ENCODE measurements at regions not wholly inside any gene's neighbourhood (a gene's known extent, or its start where the extent isn't known, plus 50 kb on each side); places are given as distances from the start of the nearest gene placed in this dataset.

GRCh38 chr15:46297766-46298165 is 662.9 kb downstream of the SQOR start:
- H3K4me3 Mint-ChIP-seq = no peak overlapping the region
- no peaks in the 10 kb centered on the region for H3K36me3 Mint-ChIP-seq (ENCODE audit: low read depth)
- H3K4me1 Mint-ChIP-seq (ENCODE audit: low read depth) = no peaks in the 10 kb centered on the region
- no peaks in the 10 kb centered on the region for H3K27me3 Mint-ChIP-seq
- no peak overlapping the region for H3K27ac Mint-ChIP-seq
- H3K9me3 Mint-ChIP-seq = no peaks in the 10 kb centered on the region
- intact Hi-C loops (cut with micrococcal nuclease) = no loop called here

- Mint-ChIP-seq H3K9me3 (no peaks in the 10 kb centered on the region), H3K36me3 (ENCODE audit: low read depth) (no peaks in the 10 kb centered on the region), H3K27ac (no peak overlapping the region), H3K27me3 (no peaks in the 10 kb centered on the region), H3K4me1 (ENCODE audit: low read depth) (no peaks in the 10 kb centered on the region), H3K4me3 (no peak overlapping the region)
- intact Hi-C loops (cut with micrococcal nuclease) = no loop called here
Observed at GRCh38 chr15:46300716-46301115, 665.9 kb downstream of the SQOR start.

- Mint-ChIP-seq H3K4me3 (no peak overlapping the region), H3K4me1 (ENCODE audit: low read depth) (no peaks in the 10 kb centered on the region), H3K9me3 (no peaks in the 10 kb centered on the region)
Observed at GRCh38 chr15:46301291-46301690, 666.5 kb downstream of the SQOR start.

GRCh38 chr15:46301826-46302225 is 667.0 kb downstream of the SQOR start:
- Mint-ChIP-seq H3K4me3 (no peak overlapping the region), H3K36me3 (ENCODE audit: low read depth) (no peaks in the 10 kb centered on the region), H3K27ac (no peak overlapping the region), H3K4me1 (ENCODE audit: low read depth) (no peaks in the 10 kb centered on the region), H3K9me3 (no peaks in the 10 kb centered on the region), H3K27me3 (no peaks in the 10 kb centered on the region)
- intact Hi-C loops (cut with micrococcal nuclease) = no loop called here

More at GRCh38 chr15:46301291-46301690, 666.5 kb downstream of the SQOR start:
- no peaks in the 10 kb centered on the region for H3K27me3 Mint-ChIP-seq
- H3K27ac Mint-ChIP-seq = no peak overlapping the region
- intact Hi-C loops (cut with micrococcal nuclease) = no loop called here
- H3K36me3 Mint-ChIP-seq (ENCODE audit: low read depth) = no peaks in the 10 kb centered on the region

- intact Hi-C loops (cut with micrococcal nuclease) = no loop called here
- no peaks in the 10 kb centered on the region for H3K4me1 Mint-ChIP-seq (ENCODE audit: low read depth)
- H3K4me3 Mint-ChIP-seq = no peak overlapping the region
- no peaks in the 10 kb centered on the region for H3K27me3 Mint-ChIP-seq
- H3K36me3 Mint-ChIP-seq (ENCODE audit: low read depth) = no peaks in the 10 kb centered on the region
- no peaks in the 10 kb centered on the region for H3K9me3 Mint-ChIP-seq
- no peak overlapping the region for H3K27ac Mint-ChIP-seq
Observed at GRCh38 chr15:46304321-46304720, 669.5 kb downstream of the SQOR start.

- H3K27ac Mint-ChIP-seq = no peak overlapping the region
- intact Hi-C loops (cut with micrococcal nuclease) = no loop called here
Observed at GRCh38 chr15:46307746-46308145, 672.9 kb downstream of the SQOR start.

GRCh38 chr15:46309914-46310313 is 675.1 kb downstream of the SQOR start:
- Mint-ChIP-seq H3K4me1 (ENCODE audit: low read depth) (no peaks in the 10 kb centered on the region), H3K27ac (no peak overlapping the region), H3K27me3 (no peaks in the 10 kb centered on the region), H3K36me3 (ENCODE audit: low read depth) (no peaks in the 10 kb centered on the region), H3K4me3 (no peak overlapping the region), H3K9me3 (no peaks in the 10 kb centered on the region)
- intact Hi-C loops (cut with micrococcal nuclease) = loop anchor here (5.0 to 10.0 kb wide), 3 partner anchors 598 to 1977 kb away; no protein-coding TSS in a partner anchor

More at GRCh38 chr15:46307746-46308145, 672.9 kb downstream of the SQOR start:
- Mint-ChIP-seq H3K36me3 (ENCODE audit: low read depth) (no peaks in the 10 kb centered on the region), H3K27me3 (no peaks in the 10 kb centered on the region), H3K4me3 (no peak overlapping the region), H3K4me1 (ENCODE audit: low read depth) (no peaks in the 10 kb centered on the region), H3K9me3 (no peaks in the 10 kb centered on the region)

- intact Hi-C loops (cut with micrococcal nuclease) = loop anchor here (5.0 to 10.0 kb wide), 3 partner anchors 600 to 1975 kb away; no protein-coding TSS in a partner anchor
- Mint-ChIP-seq H3K9me3 (no peaks in the 10 kb centered on the region), H3K27me3 (no peaks in the 10 kb centered on the region), H3K4me3 (no peak overlapping the region), H3K4me1 (ENCODE audit: low read depth) (no peaks in the 10 kb centered on the region), H3K36me3 (ENCODE audit: low read depth) (no peaks in the 10 kb centered on the region), H3K27ac (no peak overlapping the region)
Observed at GRCh38 chr15:46312133-46312740, 677.4 kb downstream of the SQOR start.

GRCh38 chr15:46315434-46315833 is 680.6 kb downstream of the SQOR start:
- no peaks in the 10 kb centered on the region for H3K27me3 Mint-ChIP-seq
- intact Hi-C loops (cut with micrococcal nuclease) = loop anchor here (10.0 kb wide), 1 partner anchor 1669 kb away; no protein-coding TSS in a partner anchor
- no peaks in the 10 kb centered on the region for H3K36me3 Mint-ChIP-seq (ENCODE audit: low read depth)
- no peak overlapping the region for H3K4me3 Mint-ChIP-seq
- H3K27ac Mint-ChIP-seq = no peak overlapping the region
- H3K4me1 Mint-ChIP-seq (ENCODE audit: low read depth) = no peaks in the 10 kb centered on the region
- H3K9me3 Mint-ChIP-seq = no peaks in the 10 kb centered on the region

- Mint-ChIP-seq H3K9me3 (no peaks in the 10 kb centered on the region), H3K4me1 (ENCODE audit: low read depth) (no peaks in the 10 kb centered on the region), H3K36me3 (ENCODE audit: low read depth) (no peaks in the 10 kb centered on the region), H3K27me3 (no peaks in the 10 kb centered on the region), H3K4me3 (no peak overlapping the region), H3K27ac (no peak overlapping the region)
- intact Hi-C loops (cut with micrococcal nuclease) = loop anchor here (10.0 kb wide), 1 partner anchor 1669 kb away; no protein-coding TSS in a partner anchor
Observed at GRCh38 chr15:46316024-46316423, 681.2 kb downstream of the SQOR start.

- H3K27me3 Mint-ChIP-seq = no peaks in the 10 kb centered on the region
- H3K36me3 Mint-ChIP-seq (ENCODE audit: low read depth) = no peaks in the 10 kb centered on the region
- no peak overlapping the region for H3K4me3 Mint-ChIP-seq
- H3K9me3 Mint-ChIP-seq = no peaks in the 10 kb centered on the region
- intact Hi-C loops (cut with micrococcal nuclease) = loop anchor here (10.0 kb wide), 1 partner anchor 1668 kb away; no protein-coding TSS in a partner anchor
- no peaks in the 10 kb centered on the region for H3K4me1 Mint-ChIP-seq (ENCODE audit: low read depth)
- no peak overlapping the region for H3K27ac Mint-ChIP-seq
Observed at GRCh38 chr15:46317029-46317428, 682.2 kb downstream of the SQOR start.

GRCh38 chr15:46322753-46323152 is 687.9 kb downstream of the SQOR start:
- Mint-ChIP-seq H3K9me3 (no peaks in the 10 kb centered on the region), H3K27me3 (no peaks in the 10 kb centered on the region), H3K4me1 (ENCODE audit: low read depth) (no peaks in the 10 kb centered on the region), H3K27ac (no peak overlapping the region), H3K36me3 (ENCODE audit: low read depth) (no peaks in the 10 kb centered on the region), H3K4me3 (no peak overlapping the region)
- intact Hi-C loops (cut with micrococcal nuclease) = no loop called here

- H3K27ac Mint-ChIP-seq = no peak overlapping the region
- intact Hi-C loops (cut with micrococcal nuclease) = no loop called here
- H3K9me3 Mint-ChIP-seq = no peaks in the 10 kb centered on the region
- H3K36me3 Mint-ChIP-seq (ENCODE audit: low read depth) = no peaks in the 10 kb centered on the region
- H3K4me1 Mint-ChIP-seq (ENCODE audit: low read depth) = no peaks in the 10 kb centered on the region
- H3K4me3 Mint-ChIP-seq = no peak overlapping the region
- H3K27me3 Mint-ChIP-seq = no peaks in the 10 kb centered on the region
Observed at GRCh38 chr15:46326173-46326572, 691.3 kb downstream of the SQOR start.

GRCh38 chr15:46328821-46329220 is 694.0 kb downstream of the SQOR start:
- Mint-ChIP-seq H3K36me3 (ENCODE audit: low read depth) (no peaks in the 10 kb centered on the region), H3K9me3 (no peaks in the 10 kb centered on the region), H3K27me3 (no peaks in the 10 kb centered on the region), H3K27ac (no peak overlapping the region), H3K4me1 (ENCODE audit: low read depth) (no peaks in the 10 kb centered on the region), H3K4me3 (no peak overlapping the region)
- intact Hi-C loops (cut with micrococcal nuclease) = no loop called here

GRCh38 chr15:46329876-46330275 is 695.0 kb downstream of the SQOR start:
- H3K36me3 Mint-ChIP-seq (ENCODE audit: low read depth) = no peaks in the 10 kb centered on the region
- H3K9me3 Mint-ChIP-seq = no peaks in the 10 kb centered on the region
- no peak overlapping the region for H3K27ac Mint-ChIP-seq
- no peak overlapping the region for H3K4me3 Mint-ChIP-seq
- no peaks in the 10 kb centered on the region for H3K27me3 Mint-ChIP-seq
- intact Hi-C loops (cut with micrococcal nuclease) = no loop called here
- no peaks in the 10 kb centered on the region for H3K4me1 Mint-ChIP-seq (ENCODE audit: low read depth)
